OCI-LY3 (cell line): ENCODE measurements at regions not wholly inside any gene's neighbourhood (a gene's known extent, or its start where the extent isn't known, plus 50 kb on each side); places are given as distances from the start of the nearest gene placed in this dataset.

Experiments
- H2AFZ ChIP-seq: fragments of 200-600, 300-600 bp; shearing (Covaris generic); 2 replicates; pipeline ENCODE4 v1.6.0; 2014; ENCODE audit warnings: antibody characterized with exemption, low read depth, low read length
- H3K27ac ChIP-seq: fragments of 200-600, 300-600 bp; sonication (generic); 2 replicates; pipeline ENCODE4 v1.5.1; 2014; ENCODE audit warnings: mild to moderate bottlenecking, low read length, moderate library complexity, mixed read lengths
- H3K27me3 ChIP-seq: fragments of 200-600, 300-600 bp; sonication (generic); 2 replicates; pipeline ENCODE4 v1.6.1; 2014; ENCODE audit warnings: low read depth, low read length, mixed read lengths
- H3K36me3 ChIP-seq: fragments of 200-600, 300-600 bp; sonication (generic); replicated peaks from 2 replicates; pipeline ENCODE3; 2014; ENCODE audit warnings: low read depth, low read length, mixed read lengths
- H3K4me1 ChIP-seq: fragments of 300-600, 200-600 bp; sonication (generic); 2 replicates; pipeline ENCODE4 v1.6.1; 2014; ENCODE audit warnings: low read length, mixed read lengths
- H3K4me2 ChIP-seq: fragments of 200-600, 300-600 bp; sonication (generic); 2 replicates; pipeline ENCODE4 v1.6.1; 2014; ENCODE audit warnings: low read length, mixed read lengths
- H3K4me3 ChIP-seq: fragments of 300-600, 200-600 bp; sonication (generic); 2 replicates; pipeline ENCODE4 v1.5.1; 2014; ENCODE audit warnings: antibody characterized with exemption, mild to moderate bottlenecking, low read length, moderate library complexity
- H3K79me2 ChIP-seq: fragments of 300-600, 200-600 bp; shearing (Covaris generic); 2 replicates; pipeline ENCODE4 v1.6.1; 2014; ENCODE audit warnings: mild to moderate bottlenecking, low read length, mixed read lengths
- H3K9ac ChIP-seq: fragments of 300-600, 200-600 bp; shearing (Covaris generic); 2 replicates; pipeline ENCODE4 v1.6.0; 2014; ENCODE audit warnings: mild to moderate bottlenecking, low read length, moderate library complexity
- H3K9me3 ChIP-seq: fragments of 200-600, 300-600 bp; shearing (Covaris generic); 2 replicates; pipeline ENCODE4 v1.6.1; 2014; ENCODE audit warnings: low read length, mixed read lengths; ENCODE audit not compliant: insufficient read depth
- H4K20me1 ChIP-seq: fragments of 200-600, 300-600 bp; sonication (generic); 2 replicates; pipeline ENCODE4 v1.6.1; 2016; ENCODE audit warnings: low read length, mixed read lengths; ENCODE audit not compliant: insufficient read depth
- CTCF ChIP-seq: fragments of 200-600, 300-600 bp; sonication (generic); IDR thresholded peaks from 2 replicates; pipeline ENCODE4 v1.5.1; 2014; ENCODE audit warnings: antibody characterized with exemption, low read length, low read depth
- EZH2phosphoT487 ChIP-seq: fragments of 200-600 bp; shearing (Covaris generic); IDR thresholded peaks from 2 replicates; pipeline ENCODE4 v1.6.1; 2018; ENCODE audit warnings: antibody characterized with exemption, mixed run types, low read depth

GRCh38 chr1:235025422-235025984 lies 103.1 kb downstream of the TOMM20 start:
- Histone ChIP-seq H2AFZ (peak overlapping the region; percentile 39; the same call in 1 of the 2 replicates), H3K4me1 (peaks cover 36% of the 10 kb centered on the region), H3K9ac (no peak overlapping the region; the same call in 1 of the 2 replicates), H3K79me2 (no peaks in the 10 kb centered on the region), H4K20me1 (no peaks in the 10 kb centered on the region), H3K9me3 (no peaks in the 10 kb centered on the region), H3K27me3 (no peaks in the 10 kb centered on the region), H3K36me3 (no peaks in the 10 kb centered on the region), H3K27ac (no peak overlapping the region), H3K4me2 (no peak overlapping the region), H3K4me3 (no peak overlapping the region)
- TF ChIP-seq CTCF (no peak), EZH2phosphoT487 (no peak)

GRCh38 chr1:235024711-235025421 lies 103.8 kb downstream of the TOMM20 start:
- Histone ChIP-seq H3K4me3 (no peak overlapping the region), H3K36me3 (no peaks in the 10 kb centered on the region), H3K4me2 (no peak overlapping the region), H3K27me3 (no peaks in the 10 kb centered on the region), H3K9ac (no peak overlapping the region; the same call in 1 of the 2 replicates), H2AFZ (peak overlapping the region; percentile 39; the same call in 1 of the 2 replicates), H3K4me1 (peaks cover 36% of the 10 kb centered on the region), H3K9me3 (no peaks in the 10 kb centered on the region), H3K79me2 (no peaks in the 10 kb centered on the region), H4K20me1 (no peaks in the 10 kb centered on the region), H3K27ac (no peak overlapping the region)
- TF ChIP-seq CTCF (no peak), EZH2phosphoT487 (no peak)

GRCh38 chr1:235023711-235024439 lies 104.8 kb downstream of the TOMM20 start:
- H3K27me3 ChIP-seq, result no peaks in the 10 kb centered on the region
- TF ChIP-seq CTCF (no peak), EZH2phosphoT487 (no peak)
- H3K9ac ChIP-seq, result peak overlapping the region; percentile 23; the same call in 1 of the 2 replicates
- H3K4me2 ChIP-seq, result peak overlapping the region; percentile 56
- peak overlapping the region; percentile 24; the same call in 1 of the 2 replicates for H2AFZ ChIP-seq
- peak overlapping the region; percentile 19; the same call in 1 of the 2 replicates for H3K27ac ChIP-seq
- H3K4me1 ChIP-seq, result peaks cover 40% of the 10 kb centered on the region
- no peaks in the 10 kb centered on the region for H4K20me1 ChIP-seq
- H3K79me2 ChIP-seq, result no peaks in the 10 kb centered on the region
- peak overlapping the region; percentile 4; the same call in 1 of the 2 replicates for H3K4me3 ChIP-seq
- no peaks in the 10 kb centered on the region for H3K36me3 ChIP-seq
- no peaks in the 10 kb centered on the region for H3K9me3 ChIP-seq
